ENCODE measurements at regions not wholly inside any gene's neighbourhood (a gene's known extent, or its start where the extent isn't known, plus 50 kb on each side); places are given as distances from the start of the nearest gene placed in this dataset.

GRCh38 chr9:129483415-129484351 lies 137.2 kb downstream of the C9orf50 start:
- Histone ChIP-seq H3K56ac (ENCODE audit: extremely low read depth, insufficient read depth, low read length) (peak overlapping the region; percentile 99), H2AK9ac (replicated peaks; ENCODE audit: low read depth, low read length, poor library complexity) (peak overlapping the region; percentile 99), H3K9me3 (ENCODE audit: control insufficient read depth, insufficient read depth, low read length) (no peaks in the 10 kb centered on the region), H3K23ac (ENCODE audit: low read depth, low read length) (peak overlapping the region; percentile 100), H2BK20ac (ENCODE audit: low read depth, low read length) (peak overlapping the region; percentile 96), H2BK120ac (ENCODE audit: low read depth, low read length) (peak overlapping the region; percentile 99), H4K91ac (ENCODE audit: insufficient read depth, low read depth, low read length) (peak overlapping the region; percentile 100), H3K9me1 (ENCODE audit: insufficient read depth, low read length) (peaks cover 33% of the 10 kb centered on the region), H3K27me3 (ENCODE audit: control insufficient read depth, insufficient read depth, low read length) (no peaks in the 10 kb centered on the region), H3K4me3 (ENCODE audit: insufficient read depth, low read depth, low read length) (no peak overlapping the region), H3K79me1 (ENCODE audit: low read depth in 1 of 2, low read length in 2 of 2) (peaks cover 15 to 53% of the 10 kb centered on the region in 2 experiments), H4K20me1 (ENCODE audit: insufficient read depth, low read length) (no peaks in the 10 kb centered on the region; the same call in 1 of the 2 replicates), H3K4ac (ENCODE audit: low read depth, low read length) (peak overlapping the region; percentile 100), H3K4me2 (ENCODE audit: low read depth, low read length) (peak overlapping the region; percentile 20), H3K18ac (ENCODE audit: low read depth, low read length) (peak overlapping the region; percentile 94), H4K5ac (ENCODE audit: low read depth, low read length) (peak overlapping the region; percentile 98), H3K14ac (replicated peaks; ENCODE audit: low read depth, low read length) (peak overlapping the region; percentile 99), H3K9ac (ENCODE audit: low read depth, low read length) (peak overlapping the region; percentile 61), H2AK5ac (ENCODE audit: low read depth, low read length) (peak overlapping the region; percentile 99), H3K27ac (ENCODE audit: insufficient read depth, low read length) (peak overlapping the region; percentile 99), H2BK15ac (ENCODE audit: low read depth, low read length) (peak overlapping the region; percentile 94; the same call in 2 of the 3 replicates), H3K36me3 (ENCODE audit: control insufficient read depth, insufficient read depth, low read length) (no peaks in the 10 kb centered on the region), H2AFZ (replicated peaks; ENCODE audit: low read length, poor library complexity) (peak overlapping the region; percentile 88), H3K4me1 (ENCODE audit: control insufficient read depth, insufficient read depth, low read length) (peaks cover 53% of the 10 kb centered on the region), H4K8ac (ENCODE audit: low read depth in 2 of 2, low read length in 2 of 2) (peak overlapping the region; percentile 99), H2BK5ac (ENCODE audit: low read depth, low read length, poor library complexity, severe bottlenecking) (peak overlapping the region; percentile 98)
- dilution Hi-C loops (cut with HindIII; ENCODE audit: low sequenced_read_pairs, unreplicated experiment) (no loop called here), in situ Hi-C loops (cut with MboI; ENCODE audit: low sequenced_read_pairs) (no loop called here), intact Hi-C loops (cut with micrococcal nuclease) (loop anchor here (1.0 to 2.0 kb wide), 3 partner anchors 71 to 309 kb away; no protein-coding TSS in a partner anchor)
- WGBS, 2 experiments (ENCODE audit: extremely low coverage in 2 of 2, insufficient read length in 1 of 2), result 7% methylated on average over 22 of the region's 34 CpGs; no CpG with 5 or more reads in 1 of the 2 experiments
- ChIA-PET POLR2A (ENCODE audit: unreplicated experiment) (interaction anchor here (0.5 to 2.7 kb wide), 9 partner anchors 12 to 344 kb away, joined by 3 to 18 read pairs (median 4); partner anchors contain the start of gene IER5L), CTCF (interaction anchor here (0.6 to 1.3 kb wide), 7 partner anchors 11 to 345 kb away, joined by 3 to 5 read pairs (median 4); no protein-coding TSS in a partner anchor)
- peak; percentile 21 for ATAC-seq (ENCODE audit: low read depth)
- DNase-seq, result peak; percentile 85
- BruUV-seq (replicated peaks), result no TSS peak
- TF ChIP-seq MAZ (IDR thresholded peaks at IDR 0.05; ENCODE audit: borderline replicate concordance, low read depth, low read length) (peak; percentile 81; the same call in 1 of the 2 replicates), MAFK (IDR thresholded peaks at IDR 0.05; ENCODE audit: low read depth, low read length) (no peak), MXI1 (IDR thresholded peaks at IDR 0.05; ENCODE audit: borderline replicate concordance, low read depth, low read length) (no peak), CEBPB (IDR thresholded peaks at IDR 0.05; ENCODE audit: low read depth, low read length) (peak; percentile 95), RAD21 (IDR thresholded peaks at IDR 0.05; ENCODE audit: low read length) (no peak), BHLHE40 (IDR thresholded peaks at IDR 0.05; ENCODE audit: low read depth, low read length) (no peak), POLR2A (IDR thresholded peaks at IDR 0.05; ENCODE audit: low read depth, low read length) (no peak; the same call in 1 of the 2 replicates), FOS (IDR thresholded peaks at IDR 0.05; ENCODE audit: low read depth, low read length) (no peak; the same call in 1 of the 2 replicates), CHD1 (IDR thresholded peaks at IDR 0.05; ENCODE audit: low read depth, low read length) (no peak), SMC3 (IDR thresholded peaks at IDR 0.05; ENCODE audit: low read depth, low read length) (peak; percentile 12; the same call in 1 of the 2 replicates)
- TF ChIP-seq, protein P1, sequence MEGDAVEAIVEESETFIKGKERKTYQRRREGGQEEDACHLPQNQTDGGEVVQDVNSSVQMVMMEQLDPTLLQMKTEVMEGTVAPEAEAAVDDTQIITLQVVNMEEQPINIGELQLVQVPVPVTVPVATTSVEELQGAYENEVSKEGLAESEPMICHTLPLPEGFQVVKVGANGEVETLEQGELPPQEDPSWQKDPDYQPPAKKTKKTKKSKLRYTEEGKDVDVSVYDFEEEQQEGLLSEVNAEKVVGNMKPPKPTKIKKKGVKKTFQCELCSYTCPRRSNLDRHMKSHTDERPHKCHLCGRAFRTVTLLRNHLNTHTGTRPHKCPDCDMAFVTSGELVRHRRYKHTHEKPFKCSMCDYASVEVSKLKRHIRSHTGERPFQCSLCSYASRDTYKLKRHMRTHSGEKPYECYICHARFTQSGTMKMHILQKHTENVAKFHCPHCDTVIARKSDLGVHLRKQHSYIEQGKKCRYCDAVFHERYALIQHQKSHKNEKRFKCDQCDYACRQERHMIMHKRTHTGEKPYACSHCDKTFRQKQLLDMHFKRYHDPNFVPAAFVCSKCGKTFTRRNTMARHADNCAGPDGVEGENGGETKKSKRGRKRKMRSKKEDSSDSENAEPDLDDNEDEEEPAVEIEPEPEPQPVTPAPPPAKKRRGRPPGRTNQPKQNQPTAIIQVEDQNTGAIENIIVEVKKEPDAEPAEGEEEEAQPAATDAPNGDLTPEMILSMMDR (conservative IDR thresholded peaks at IDR 0.05; ENCODE audit: low read depth, low read length), result no peak
- TF ChIP-seq, protein P2, sequence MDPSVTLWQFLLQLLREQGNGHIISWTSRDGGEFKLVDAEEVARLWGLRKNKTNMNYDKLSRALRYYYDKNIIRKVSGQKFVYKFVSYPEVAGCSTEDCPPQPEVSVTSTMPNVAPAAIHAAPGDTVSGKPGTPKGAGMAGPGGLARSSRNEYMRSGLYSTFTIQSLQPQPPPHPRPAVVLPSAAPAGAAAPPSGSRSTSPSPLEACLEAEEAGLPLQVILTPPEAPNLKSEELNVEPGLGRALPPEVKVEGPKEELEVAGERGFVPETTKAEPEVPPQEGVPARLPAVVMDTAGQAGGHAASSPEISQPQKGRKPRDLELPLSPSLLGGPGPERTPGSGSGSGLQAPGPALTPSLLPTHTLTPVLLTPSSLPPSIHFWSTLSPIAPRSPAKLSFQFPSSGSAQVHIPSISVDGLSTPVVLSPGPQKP (IDR thresholded peaks at IDR 0.05; ENCODE audit: borderline replicate concordance, low read depth, low read length), result no peak
